HepG2 (cell line): ENCODE measurements at regions not wholly inside any gene's neighbourhood (a gene's known extent, or its start where the extent isn't known, plus 50 kb on each side); places are given as distances from the start of the nearest gene placed in this dataset.

ENCODE experiments used
- ATAC-seq: fragments of 200-7000 bp; cut with Tn5 transposase; 3 replicates; pipeline ENCODE4 v1.9.1; 2020; ENCODE audit warnings: mild to moderate bottlenecking, moderate library complexity
- BruUV-seq: library from RNA; stranded (reverse); fragments of 400-500 nt; replicated peaks from 2 replicates; lab custom pipeline; 2021; lab: Mats Ljungman, UMichigan
- CTCF ChIA-PET: fragments of 300-600 bp; formaldehyde crosslinking; extraction: SDS; loops from one replicate; lab custom pipeline; 2021; ENCODE audit warnings: low total read pairs, inconsistent platforms, low intra/inter-chr PET ratio; lab: Yijun Ruan, JAX
- POLR2A ChIA-PET: fragments of 350-600 bp; sonication (Branson Sonifier 250); formaldehyde crosslinking; loops from one replicate; lab custom pipeline; 2020; ENCODE audit warnings: antibody characterized with exemption, inconsistent platforms; lab: Yijun Ruan, JAX
- DNase-seq: peaks from one replicate; pipeline ENCODE4 v3.0.0-alpha.2; 2015; ENCODE audit warnings: low spot score
- FAIRE-seq: peaks from 3 replicates; lab custom pipeline; 2011; peaks lifted over from hg19 to GRCh38; lab: Jason Lieb, UNC
- H2AFZ ChIP-seq: one replicate; pipeline ENCODE4 v1.6.1; 2011; ENCODE audit warnings: low read length, inconsistent platforms
- H3K27ac ChIP-seq: fragments of 300-600 bp; 3 replicates; pipeline ENCODE4 v1.8.0; 2011; ENCODE audit warnings: mixed run types, mild to moderate bottlenecking, mixed read lengths, low read length, inconsistent platforms; ENCODE audit not compliant: insufficient read depth; ENCODE audit errors: extremely low read length
- H3K27me3 ChIP-seq, 2 experiments: fragments of 200-600 bp in 1 of 2; 2 replicates in 1 of 2; 3 replicates in 1 of 2; pipeline versions ENCODE4 v1.6.0 to v1.8.0; 2011; ENCODE audit warnings: low read length in 2 of 2, mild to moderate bottlenecking in 2 of 2, moderate library complexity in 2 of 2, inconsistent platforms in 1 of 2; ENCODE audit not compliant: insufficient read depth in 2 of 2, control insufficient read depth in 1 of 2
- H3K36me3 ChIP-seq, 2 experiments: fragments of 200-600 bp in 1 of 2; replicated peaks in 1 of 2; 2 replicates in 1 of 2; 3 replicates in 1 of 2; pipeline versions ENCODE4 v1.5.1 to v1.8.0; 2011; ENCODE audit warnings: low read length in 2 of 2, inconsistent platforms in 1 of 2; ENCODE audit not compliant: insufficient read depth in 2 of 2, control insufficient read depth in 1 of 2
- H3K4me1 ChIP-seq: 2 replicates; pipeline ENCODE4 v1.5.1; 2012; ENCODE audit warnings: low read length, inconsistent platforms; ENCODE audit not compliant: insufficient read depth
- H3K4me2 ChIP-seq: 2 replicates; pipeline ENCODE4 v1.6.0; 2011; ENCODE audit warnings: low read depth, low read length, inconsistent platforms
- H3K4me3 ChIP-seq, 3 experiments: fragments of 200-600 bp in 1 of 3; sonication (generic), shearing (Covaris generic) in 1 of 3; replicated peaks in 1 of 3; 2 replicates each; pipeline ENCODE4 v1.5.1; 2011 to 2016; ENCODE audit warnings: low read length in 3 of 3, inconsistent platforms in 2 of 3, low read depth in 2 of 3, mild to moderate bottlenecking in 2 of 3, control low read depth in 1 of 3, mixed read lengths in 1 of 3; ENCODE audit not compliant: insufficient read depth in 1 of 3
- H3K79me2 ChIP-seq: one replicate; pipeline ENCODE4 v1.6.1; 2011; ENCODE audit warnings: low read length, inconsistent platforms; ENCODE audit not compliant: insufficient read depth
- H3K9ac ChIP-seq: 2 replicates; pipeline ENCODE4 v1.6.0; 2011; ENCODE audit warnings: mild to moderate bottlenecking, low read depth, low read length, inconsistent platforms; ENCODE audit not compliant: insufficient read depth
- H3K9me3 ChIP-seq: 2 replicates; pipeline ENCODE4 v1.5.1; 2012; ENCODE audit warnings: mild to moderate bottlenecking, low read length
- H4K20me1 ChIP-seq: 2 replicates; pipeline ENCODE4 v1.6.0; 2011; ENCODE audit warnings: inconsistent platforms, mild to moderate bottlenecking, low read length, moderate library complexity; ENCODE audit not compliant: insufficient read depth
- CREBL2 ChIP-seq: sonication (generic); formaldehyde crosslinking; IDR thresholded peaks from 2 replicates; pipeline ENCODE4 v1.8.1; 2023; ENCODE audit warnings: missing genetic modification reagents, mild to moderate bottlenecking, borderline replicate concordance
- ELF3 ChIP-seq: IDR thresholded peaks from 2 replicates; pipeline ENCODE4 v1.6.1; 2016; ENCODE audit warnings: missing genetic modification reagents, missing compliant biosample characterization
- HNF4A ChIP-seq: sonication (generic); formaldehyde crosslinking; IDR thresholded peaks from 2 replicates; pipeline ENCODE4 v1.4.0; 2020; ENCODE audit warnings: missing genetic modification reagents
- HNRNPL ChIP-seq: fragments of 200-400 bp; formaldehyde crosslinking; IDR thresholded peaks from 2 replicates; pipeline ENCODE4 v1.6.1; 2017; ENCODE audit warnings: mild to moderate bottlenecking, low read depth, low read length
- JUND ChIP-seq: sonication (generic); formaldehyde crosslinking; IDR thresholded peaks from 2 replicates; pipeline ENCODE4 v1.8.0; 2022; ENCODE audit warnings: mild to moderate bottlenecking, missing genetic modification reagents
- KDM4B ChIP-seq: sonication (generic); formaldehyde crosslinking; IDR thresholded peaks from 2 replicates; pipeline ENCODE4 v1.4.0; 2020; ENCODE audit warnings: missing genetic modification reagents
- PITX1 ChIP-seq: sonication (generic); formaldehyde crosslinking; IDR thresholded peaks from 2 replicates; pipeline ENCODE4 v1.5.1; 2020; ENCODE audit warnings: mild to moderate bottlenecking, missing genetic modification reagents
- ZNF263 ChIP-seq: sonication (generic); formaldehyde crosslinking; IDR thresholded peaks from 2 replicates; pipeline ENCODE4 v1.4.0; 2020; ENCODE audit warnings: missing genetic modification reagents
- ZNF501 ChIP-seq: sonication (generic); formaldehyde crosslinking; IDR thresholded peaks from 2 replicates; pipeline ENCODE4 v1.5.1; 2020; ENCODE audit warnings: mild to moderate bottlenecking, moderate library complexity, missing genetic modification reagents
- ZNF605 ChIP-seq: sonication (generic); formaldehyde crosslinking; IDR thresholded peaks from 2 replicates; pipeline ENCODE4 v1.8.0; 2022; ENCODE audit warnings: mild to moderate bottlenecking, missing genetic modification reagents
- ZNF687 ChIP-seq: sonication (generic); formaldehyde crosslinking; IDR thresholded peaks from 2 replicates; pipeline ENCODE4 v1.5.1; 2020; ENCODE audit warnings: mild to moderate bottlenecking, missing genetic modification reagents, moderate library complexity
- WGBS: methylation state at CpG from one replicate; pipeline ENCODE4 v1.1.6; 2017; ENCODE audit warnings: low lambda C conversion rate; 5-methylcytosine and 5-hydroxymethylcytosine counted together
- in situ Hi-C: cut with HindIII; loops from 2 replicates; pipeline ENCODE4 v1.10.0; 2017; ENCODE audit warnings: low pct_unique_long_range_greater_than_20kb; ENCODE audit not compliant: extremely low pct_ligation_motif_present
- intact Hi-C: fragments of 100-400 bp; cut with micrococcal nuclease; formaldehyde crosslinking; loops from one replicate; pipeline ENCODE4 v1.10.0; 2022; ENCODE audit not compliant: unreplicated experiment

DNA sequence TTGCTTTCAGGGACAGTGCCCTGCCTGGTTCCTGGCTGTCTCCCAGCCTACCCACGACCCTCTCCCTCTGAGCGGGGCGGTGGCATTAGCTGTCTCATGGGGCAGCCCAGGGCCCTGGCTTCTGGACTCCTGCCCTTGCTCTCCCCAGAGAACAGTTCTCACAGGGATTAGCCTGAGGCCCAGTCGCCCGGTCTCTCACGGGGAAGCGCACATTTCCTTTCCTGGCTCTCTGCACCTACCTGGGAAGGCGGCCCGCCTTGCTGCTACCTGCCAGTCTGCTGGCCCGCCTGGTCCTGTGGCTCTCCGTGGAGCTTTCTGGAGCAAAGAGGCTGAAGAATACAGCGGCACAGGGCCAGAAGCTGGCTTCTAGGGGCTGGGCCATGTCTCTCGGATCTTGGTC lies 128.4 kb downstream of the FHDC1 start:
- WGBS = no CpG with 5 or more reads among the region's 13 CpGs
- Histone ChIP-seq H3K9me3 (no peaks in the 10 kb centered on the region), H3K27me3 (no peaks in the 10 kb centered on the region), H3K4me3 (peak overlapping the region in 1 of 3 experiments; percentile 24; a peak in 1 of 6 replicates), H2AFZ (no peak overlapping the region), H3K4me2 (peak overlapping the region; percentile 36), H4K20me1 (no peaks in the 10 kb centered on the region), H3K9ac (no peak overlapping the region), H3K36me3 (no peaks in the 10 kb centered on the region), H3K27ac (no peak overlapping the region), H3K79me2 (no peaks in the 10 kb centered on the region), H3K4me1 (peaks cover 61% of the 10 kb centered on the region)
- CTCF ChIA-PET = no interaction called here
- TF ChIP-seq PITX1 (CRISPR knock-in tag) = peak; percentile 88
- TF ChIP-seq ZNF605 (CRISPR knock-in tag) = 0 out of 2 replicates have a peak, but pooled peaks have one; percentile 19
- TF ChIP-seq CREBL2 (CRISPR knock-in tag) = no peak
- TF ChIP-seq HNRNPL = 0 out of 2 replicates have a peak, but pooled peaks have one; percentile 37
- TF ChIP-seq JUND = no peak
- no peak for TF ChIP-seq ELF3 (CRISPR knock-in tag)
- TF ChIP-seq HNF4A (CRISPR knock-in tag) = 0 out of 2 replicates have a peak, but pooled peaks have one; percentile 16
- TF ChIP-seq ZNF687 (CRISPR knock-in tag) = peak; percentile 45
- TF ChIP-seq ZNF263 (CRISPR knock-in tag) = no peak
- TF ChIP-seq ZNF501 = 0 out of 2 replicates have a peak, but pooled peaks have one; percentile 28
- no peak for TF ChIP-seq KDM4B (CRISPR knock-in tag)
- DNase-seq (no peak), ATAC-seq (peak; percentile 65), FAIRE-seq (no peak)
- in situ Hi-C loops (no loop called here), intact Hi-C loops (loop anchor here (10.0 kb wide), 1 partner anchor 60 kb away; no protein-coding TSS in a partner anchor)
- POLR2A ChIA-PET = no interaction called here
- BruUV-seq = no TSS peak
